ENCODE measurements at regions not wholly inside any gene's neighbourhood (a gene's known extent, or its start where the extent isn't known, plus 50 kb on each side); places are given as distances from the start of the nearest gene placed in this dataset.

GRCh38 chr3:72262736-72263135 is 477.8 kb upstream of the PROK2 start:
- Histone ChIP-seq H4K91ac (replicated peaks; ENCODE audit: insufficient read length, low read length) (no peak overlapping the region), H3K79me1 (ENCODE audit: low read depth, low read length) (no peaks in the 10 kb centered on the region), H3K36me3 (ENCODE audit: control insufficient read depth in 2 of 4, insufficient read depth in 4 of 4, low read length in 3 of 4) (no peaks in the 10 kb centered on the region), H3K4ac (replicated peaks; ENCODE audit: insufficient read length, low read depth, low read length) (no peak overlapping the region), H3K23me2 (ENCODE audit: low read depth, low read length) (no peaks in the 10 kb centered on the region; the same call in 1 of the 2 replicates), H2AFZ (ENCODE audit: low read length) (no peak overlapping the region), H3K79me2 (ENCODE audit: control insufficient read depth in 1 of 2, insufficient read depth in 2 of 2, low read length in 2 of 2) (no peaks in the 10 kb centered on the region), H3K4me2 (ENCODE audit: insufficient read depth in 1 of 2, low read depth in 2 of 2, low read length in 2 of 2) (no peak overlapping the region), H3K9me3 (ENCODE audit: insufficient read depth in 2 of 2, low read depth in 1 of 2, low read length in 1 of 2) (no peaks in the 10 kb centered on the region), H3K23ac (ENCODE audit: insufficient read length) (no peak overlapping the region), H2AK5ac (ENCODE audit: low read depth, low read length) (no peak overlapping the region), H2BK5ac (ENCODE audit: low read depth, low read length) (no peak overlapping the region), H4K8ac (ENCODE audit: extremely low read depth, insufficient read depth, low read length) (no peak overlapping the region), H2BK12ac (ENCODE audit: low read depth, low read length) (no peak overlapping the region), H2BK120ac (replicated peaks; ENCODE audit: low read depth, low read length) (no peak overlapping the region), H3K14ac (ENCODE audit: insufficient read length) (no peak overlapping the region), H3K27ac (ENCODE audit: low read depth, low read length) (no peak overlapping the region), H3K56ac (replicated peaks; ENCODE audit: insufficient read length, low read depth, low read length) (no peak overlapping the region), H3K4me1 (replicated peaks in 1 of 4; ENCODE audit: control insufficient read depth in 3 of 4, insufficient read depth in 4 of 4, low read length in 3 of 4) (peaks cover 3 to 7% (median 6%) of the 10 kb centered on the region in 4 experiments), H3K18ac (ENCODE audit: extremely low read depth, low read length) (no peak overlapping the region), H3K9ac (replicated peaks in 1 of 4; ENCODE audit: extremely low read depth in 1 of 4, low read depth in 3 of 4, low read length in 3 of 4) (no peak overlapping the region), H3K4me3 (ENCODE audit: extremely low read depth in 1 of 4, insufficient read depth in 2 of 4, low read depth in 3 of 4, low read length in 4 of 4) (no peak overlapping the region), H4K5ac (ENCODE audit: insufficient read length, low read depth, low read length) (no peak overlapping the region), H3K27me3 (replicated peaks in 1 of 4; ENCODE audit: control insufficient read depth in 3 of 4, extremely low read depth in 1 of 4, insufficient read depth in 3 of 4, low read length in 3 of 4) (no peaks in the 10 kb centered on the region), H2BK20ac (ENCODE audit: low read length) (no peak overlapping the region), H2BK15ac (ENCODE audit: low read length) (no peak overlapping the region), H4K20me1 (replicated peaks in 1 of 2; ENCODE audit: control insufficient read depth in 1 of 2, insufficient read depth in 2 of 2, low read length in 2 of 2) (no peaks in the 10 kb centered on the region)
- FAIRE-seq (no peak), DNase-seq (ENCODE audit: low read depth in 1 of 2, low spot score in 2 of 2) (no peak)
- 84% methylated on average over 3 of the region's 3 CpGs; no CpG with 5 or more reads in 1 of the 2 experiments for WGBS, 2 experiments (ENCODE audit: extremely low coverage in 1 of 2, insufficient coverage in 1 of 2, insufficient read length in 1 of 2, insufficient replicate concordance in 2 of 2, low coverage in 1 of 2, low lambda C conversion rate in 2 of 2, missing lambda C conversion rate in 1 of 2)
- ChIA-PET CTCF (ENCODE audit: partially characterized antibody) (interaction anchor here (0.7 to 5.1 kb wide), 4 partner anchors 38 to 306 kb away, joined by 3 to 28 read pairs (median 4); no protein-coding TSS in a partner anchor), POLR2A (ENCODE audit: partially characterized antibody) (no interaction called here)
- TF ChIP-seq CTBP2 (IDR thresholded peaks at IDR 0.05; ENCODE audit: borderline replicate concordance, insufficient read depth, insufficient read length, low read length) (no peak), POU5F1 (IDR thresholded peaks at IDR 0.05; ENCODE audit: low read depth, low read length) (no peak), BACH1 (IDR thresholded peaks at IDR 0.05; ENCODE audit: low read length) (no peak), MAX (IDR thresholded peaks at IDR 0.05) (no peak), KDM5A (IDR thresholded peaks at IDR 0.05; ENCODE audit: low read length) (no peak), RXRA (IDR thresholded peaks at IDR 0.05; ENCODE audit: insufficient read depth, low read depth, low read length) (no peak), SRF (IDR thresholded peaks at IDR 0.05; ENCODE audit: low read depth, low read length) (no peak), CBX8 (IDR thresholded peaks at IDR 0.05; ENCODE audit: borderline replicate concordance, low read depth, low read length) (no peak), CREB1 (IDR thresholded peaks at IDR 0.05) (no peak), CTCF (IDR thresholded peaks at IDR 0.05; ENCODE audit: control extremely low read depth in 1 of 3, insufficient read depth in 1 of 3, low read depth in 1 of 3, low read length in 3 of 3) (no peak), TBP (IDR thresholded peaks at IDR 0.05; ENCODE audit: low read depth, low read length) (no peak), POLR2A (IDR thresholded peaks at IDR 0.05; ENCODE audit: control extremely low read depth in 1 of 2, low read depth in 2 of 2, low read length in 2 of 2) (no peak), EP300 (IDR thresholded peaks at IDR 0.05; ENCODE audit: borderline replicate concordance in 1 of 2, low read depth in 2 of 2, low read length in 2 of 2) (no peak)

Data from H1 (cell line).